ENCODE measurements at regions not wholly inside any gene's neighbourhood (a gene's known extent, or its start where the extent isn't known, plus 50 kb on each side); places are given as distances from the start of the nearest gene placed in this dataset.
"Not testable (repeated sequence)": the region's sequence is repeated elsewhere in the genome, so short reads cannot be mapped to it uniquely, and the experiment has no call there.

DNA sequence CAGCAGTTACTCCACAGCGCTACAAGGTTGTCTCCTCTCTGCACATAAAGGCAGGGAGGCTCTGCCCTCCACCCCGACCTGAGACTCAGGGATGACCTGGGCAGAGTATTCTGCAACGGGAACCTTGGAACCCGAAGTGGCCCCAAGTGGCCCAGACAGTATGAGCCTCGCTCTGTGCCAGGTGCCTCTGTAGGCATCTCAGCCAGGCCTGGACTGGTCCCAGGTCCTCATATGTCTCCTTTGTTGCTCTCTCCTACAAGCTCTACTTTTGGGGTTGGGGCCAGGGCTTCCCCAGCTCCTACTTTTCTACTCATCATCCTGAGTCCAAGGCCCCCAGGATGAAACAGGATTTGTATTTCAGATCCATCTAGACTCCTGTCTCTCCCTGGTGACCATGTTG, 241.5 kb upstream of the PRSS1 start:
- no CpG with 5 or more reads among the region's 5 CpGs for WGBS, 2 donors
- intact Hi-C loops (cut with DNase I): no loop called here
- Histone ChIP-seq H3K9me3 (no peaks in the 10 kb centered on the region), H3K4me3 (no peak overlapping the region), H3K4me1 (no peaks in the 10 kb centered on the region), H3K27ac (no peak overlapping the region), H3K36me3 (no peaks in the 10 kb centered on the region), H3K27me3 (peaks cover 0 to 6% (median 0%) of the 10 kb centered on the region in 4 donors)
- DNase-seq: no peak
- TF ChIP-seq, protein P1, sequence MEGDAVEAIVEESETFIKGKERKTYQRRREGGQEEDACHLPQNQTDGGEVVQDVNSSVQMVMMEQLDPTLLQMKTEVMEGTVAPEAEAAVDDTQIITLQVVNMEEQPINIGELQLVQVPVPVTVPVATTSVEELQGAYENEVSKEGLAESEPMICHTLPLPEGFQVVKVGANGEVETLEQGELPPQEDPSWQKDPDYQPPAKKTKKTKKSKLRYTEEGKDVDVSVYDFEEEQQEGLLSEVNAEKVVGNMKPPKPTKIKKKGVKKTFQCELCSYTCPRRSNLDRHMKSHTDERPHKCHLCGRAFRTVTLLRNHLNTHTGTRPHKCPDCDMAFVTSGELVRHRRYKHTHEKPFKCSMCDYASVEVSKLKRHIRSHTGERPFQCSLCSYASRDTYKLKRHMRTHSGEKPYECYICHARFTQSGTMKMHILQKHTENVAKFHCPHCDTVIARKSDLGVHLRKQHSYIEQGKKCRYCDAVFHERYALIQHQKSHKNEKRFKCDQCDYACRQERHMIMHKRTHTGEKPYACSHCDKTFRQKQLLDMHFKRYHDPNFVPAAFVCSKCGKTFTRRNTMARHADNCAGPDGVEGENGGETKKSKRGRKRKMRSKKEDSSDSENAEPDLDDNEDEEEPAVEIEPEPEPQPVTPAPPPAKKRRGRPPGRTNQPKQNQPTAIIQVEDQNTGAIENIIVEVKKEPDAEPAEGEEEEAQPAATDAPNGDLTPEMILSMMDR (IDR thresholded peaks at IDR 0.05): no peak
- TF ChIP-seq POLR2A (IDR thresholded peaks at IDR 0.05): no peak

DNA sequence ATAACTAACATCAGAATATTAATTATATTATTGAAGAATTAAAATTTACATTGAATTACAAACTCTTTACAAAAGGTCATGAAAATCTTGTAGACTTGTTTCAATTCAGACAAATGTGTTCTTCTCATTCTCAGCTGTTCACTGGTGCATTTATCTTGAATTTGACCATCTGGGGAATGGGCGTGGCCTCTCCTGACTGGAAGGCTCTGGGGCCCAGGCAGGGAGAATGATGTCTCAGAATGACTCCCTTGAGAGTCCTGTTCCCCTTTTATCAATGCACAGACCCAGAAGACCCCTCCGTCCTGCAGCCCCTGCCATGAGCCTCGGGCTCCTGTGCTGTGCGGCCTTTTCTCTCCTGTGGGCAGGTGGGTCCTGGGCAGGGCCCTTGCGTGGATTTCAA, 242.2 kb upstream of the PRSS1 start:
- H3K27me3 ChIP-seq; H3K4me3 ChIP-seq; DNase-seq; H3K27ac ChIP-seq; H3K9me3 ChIP-seq; H3K4me1 ChIP-seq; intact Hi-C loops (cut with DNase I); H3K36me3 ChIP-seq: not testable (repeated sequence)
- WGBS, 2 donors: 74 to 78% methylated on average over 5 of the region's 5 CpGs

DNA sequence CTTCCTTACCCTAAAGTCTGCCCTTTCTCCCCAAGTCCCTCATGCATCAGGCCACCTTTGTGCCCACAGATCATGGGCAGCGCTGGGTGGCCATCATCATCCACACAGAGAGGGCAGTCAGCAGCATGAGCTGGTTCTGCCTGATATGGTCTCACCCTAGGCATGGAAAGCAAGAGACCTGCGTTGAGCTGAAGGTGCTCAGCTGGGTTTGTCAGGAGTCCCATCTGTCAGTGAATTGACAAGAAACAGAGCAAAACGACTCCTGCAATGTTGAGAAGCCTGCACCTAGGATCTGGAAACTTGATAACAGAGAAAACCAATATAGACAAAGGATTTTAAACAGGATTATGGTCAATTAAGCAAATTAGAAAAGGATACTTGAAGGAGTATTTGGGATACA, 242.7 kb upstream of the PRSS1 start:
- WGBS, 2 donors: 65 to 82% methylated on average over 3 of the region's 3 CpGs

DNA sequence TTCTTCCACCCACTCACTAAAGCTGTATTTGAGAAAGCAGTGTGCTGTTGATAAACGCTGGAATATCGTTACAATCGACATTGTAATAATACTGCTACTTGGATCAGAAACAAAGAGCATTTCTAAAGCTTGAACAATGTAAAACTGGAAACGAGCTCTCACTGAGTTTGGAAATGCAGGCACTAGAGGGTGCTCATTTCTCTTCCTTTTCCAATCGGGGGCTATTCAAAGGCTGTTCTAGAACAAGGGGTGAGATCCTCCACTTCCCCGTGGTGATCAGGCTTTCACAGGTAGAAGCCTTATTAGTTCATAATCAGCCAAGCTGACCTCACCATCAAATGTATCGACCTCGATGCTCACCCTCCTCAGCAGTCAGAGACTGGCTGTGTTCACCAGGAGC, 245.3 kb upstream of the PRSS1 start:
- H3K36me3 ChIP-seq; DNase-seq; H3K4me3 ChIP-seq; intact Hi-C loops (cut with DNase I); H3K9me3 ChIP-seq; H3K4me1 ChIP-seq; H3K27me3 ChIP-seq; H3K27ac ChIP-seq: not testable (repeated sequence)
- 61 to 62% methylated on average over 7 to 8 of the region's 8 CpGs for WGBS, 2 donors

More for the DNA sequence above, 242.7 kb upstream of the PRSS1 start:
- H3K4me1 ChIP-seq: no peaks in the 10 kb centered on the region
- no peaks in the 10 kb centered on the region for H3K36me3 ChIP-seq
- H3K27ac ChIP-seq: no peak overlapping the region
- no peak overlapping the region for H3K4me3 ChIP-seq
- peaks cover 0 to 6% (median 0%) of the 10 kb centered on the region in 4 donors for H3K27me3 ChIP-seq
- TF ChIP-seq POLR2A (IDR thresholded peaks at IDR 0.05): no peak
- TF ChIP-seq, protein P1 (IDR thresholded peaks at IDR 0.05): no peak
- intact Hi-C loops (cut with DNase I): no loop called here
- DNase-seq: no peak
- H3K9me3 ChIP-seq: no peaks in the 10 kb centered on the region

DNA sequence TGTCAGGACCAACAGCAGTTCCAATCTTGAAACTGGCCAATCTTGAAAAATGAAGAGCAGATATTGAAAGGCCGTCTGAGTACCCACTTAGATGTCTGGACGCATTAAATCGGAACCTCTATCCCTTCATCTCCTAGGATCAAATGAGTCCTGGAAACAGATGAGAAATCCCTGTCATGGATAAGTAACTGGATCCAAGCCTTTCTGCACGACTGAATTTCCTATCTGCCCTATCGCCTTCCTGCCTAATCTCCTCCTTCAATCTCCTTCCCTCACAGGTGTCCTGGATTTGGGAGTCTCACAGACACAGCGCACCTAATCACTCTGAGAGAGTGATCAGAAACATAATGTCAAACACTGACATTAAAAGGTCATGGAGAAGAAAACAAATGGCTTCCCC, 245.2 kb upstream of the PRSS58 start:
- no peak for DNase-seq
- H3K4me1 ChIP-seq: no peaks in the 10 kb centered on the region
- H3K4me3 ChIP-seq: no peak overlapping the region
- no peak for TF ChIP-seq POLR2A (IDR thresholded peaks at IDR 0.05)
- TF ChIP-seq, protein P1 (IDR thresholded peaks at IDR 0.05): no peak
- H3K36me3 ChIP-seq: no peaks in the 10 kb centered on the region
- no peaks in the 10 kb centered on the region for H3K9me3 ChIP-seq
- WGBS, 2 donors: 79 to 80% methylated on average over 6 of the region's 6 CpGs
- intact Hi-C loops (cut with DNase I): no loop called here
- peaks cover 0 to 6% (median 0%) of the 10 kb centered on the region in 4 donors for H3K27me3 ChIP-seq
- H3K27ac ChIP-seq: no peak overlapping the region

DNA sequence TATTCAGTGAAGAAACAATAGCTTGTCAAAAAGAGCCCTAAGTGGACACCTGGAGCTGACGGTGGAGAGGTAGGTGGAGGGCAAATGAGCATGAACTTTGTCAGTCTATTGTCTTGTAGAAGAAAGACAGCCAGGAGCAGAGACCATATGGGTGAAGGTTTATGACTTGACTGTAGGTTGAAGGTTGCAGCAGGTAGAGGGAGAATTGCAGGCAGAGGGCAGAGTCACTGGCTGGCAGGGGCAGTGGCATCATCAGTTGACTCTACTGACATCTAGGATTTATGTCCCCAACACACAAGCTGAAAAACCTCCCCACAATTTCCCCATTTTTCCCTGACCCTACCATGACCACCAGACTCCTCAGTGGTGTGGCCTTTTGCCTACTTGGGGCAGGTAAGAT, 243.6 kb upstream of the PRSS58 start:
- Histone ChIP-seq H3K4me3 (no peak overlapping the region), H3K27me3 (peaks cover 0 to 14% (median 0%) of the 10 kb centered on the region in 4 donors), H3K4me1 (peaks cover 0 to 3% (median 0%) of the 10 kb centered on the region in 3 donors), H3K9me3 (no peaks in the 10 kb centered on the region), H3K36me3 (no peaks in the 10 kb centered on the region), H3K27ac (no peak overlapping the region)
- intact Hi-C loops (cut with DNase I): no loop called here
- WGBS, 2 donors: 26 to 50% methylated on average over 1 of the region's 1 CpG
- TF ChIP-seq, protein P1 (IDR thresholded peaks at IDR 0.05): no peak
- TF ChIP-seq POLR2A (IDR thresholded peaks at IDR 0.05): no peak
- DNase-seq: no peak
